ENCODE measurements at regions not wholly inside any gene's neighbourhood (a gene's known extent, or its start where the extent isn't known, plus 50 kb on each side); places are given as distances from the start of the nearest gene placed in this dataset.

- no peak for TF ChIP-seq BHLHE40 (IDR thresholded peaks at IDR 0.05; ENCODE audit: low read depth, low read length)
Observed at GRCh38 chr3:46080124-46080968, 53.1 kb upstream of the XCR1 start (continued).

DNA sequence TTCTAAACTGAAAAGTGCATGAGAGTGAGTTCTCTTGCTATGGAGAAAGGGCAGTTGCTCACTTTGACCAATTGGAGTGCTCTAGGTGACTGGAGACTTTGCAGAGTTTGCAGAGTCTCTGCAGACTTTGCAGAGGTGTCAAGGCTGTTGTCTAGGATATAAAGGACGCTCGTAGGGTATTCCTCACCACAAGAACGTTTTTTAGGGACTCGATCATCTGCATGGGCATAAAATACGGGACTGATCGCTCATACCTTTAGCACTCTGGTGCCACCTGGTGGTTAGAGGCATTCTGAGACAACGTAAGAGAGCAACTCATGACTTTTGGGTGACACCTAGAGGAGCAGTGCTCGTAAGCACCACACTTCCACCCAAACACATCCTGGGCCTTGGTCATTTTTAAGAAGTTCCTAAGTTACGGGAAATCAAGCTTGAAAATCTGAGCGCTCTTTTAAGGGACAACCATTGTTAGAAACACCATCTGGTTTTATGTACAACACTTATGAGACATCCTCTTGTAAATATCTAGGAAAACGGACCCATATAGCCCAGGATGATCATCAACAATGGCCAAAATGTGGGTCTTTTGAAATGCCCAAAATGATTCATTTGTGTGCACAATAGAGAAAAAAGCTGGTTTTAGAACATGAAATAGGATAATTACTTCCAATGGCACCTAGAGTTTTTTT lies 51.6 kb upstream of the XCR1 start:
- Histone ChIP-seq H3K9ac (ENCODE audit: low read depth, low read length) (no peak overlapping the region), H3K4ac (ENCODE audit: low read depth, low read length) (no peak overlapping the region), H3K79me1 (ENCODE audit: low read depth in 1 of 2, low read length in 2 of 2) (no peaks in the 10 kb centered on the region), H3K56ac (ENCODE audit: extremely low read depth, insufficient read depth, low read length) (no peak overlapping the region), H3K4me2 (ENCODE audit: low read depth, low read length) (peak overlapping the region; percentile 80), H3K18ac (ENCODE audit: low read depth, low read length) (no peak overlapping the region), H3K27me3 (ENCODE audit: control insufficient read depth, insufficient read depth, low read length) (peaks cover 9% of the 10 kb centered on the region), H3K27ac (ENCODE audit: insufficient read depth, low read length) (no peak overlapping the region), H4K5ac (ENCODE audit: low read depth, low read length) (no peak overlapping the region), H4K91ac (ENCODE audit: insufficient read depth, low read depth, low read length) (no peak overlapping the region), H2BK20ac (ENCODE audit: low read depth, low read length) (no peak overlapping the region), H2AFZ (replicated peaks; ENCODE audit: low read length, poor library complexity) (peak overlapping the region; percentile 71), H2BK5ac (ENCODE audit: low read depth, low read length, poor library complexity, severe bottlenecking) (no peak overlapping the region), H3K23ac (ENCODE audit: low read depth, low read length) (no peak overlapping the region), H2BK15ac (ENCODE audit: low read depth, low read length) (no peak overlapping the region), H3K14ac (replicated peaks; ENCODE audit: low read depth, low read length) (no peak overlapping the region), H3K4me3 (ENCODE audit: insufficient read depth, low read depth, low read length) (no peak overlapping the region), H3K9me1 (ENCODE audit: insufficient read depth, low read length) (no peaks in the 10 kb centered on the region), H2AK5ac (ENCODE audit: low read depth, low read length) (no peak overlapping the region), H2AK9ac (replicated peaks; ENCODE audit: low read depth, low read length, poor library complexity) (no peak overlapping the region), H3K36me3 (ENCODE audit: control insufficient read depth, insufficient read depth, low read length) (no peaks in the 10 kb centered on the region), H2BK120ac (ENCODE audit: low read depth, low read length) (no peak overlapping the region), H4K8ac (ENCODE audit: low read depth in 2 of 2, low read length in 2 of 2) (no peak overlapping the region), H4K20me1 (ENCODE audit: insufficient read depth, low read length) (no peaks in the 10 kb centered on the region), H3K4me1 (ENCODE audit: control insufficient read depth, insufficient read depth, low read length) (no peaks in the 10 kb centered on the region), H3K9me3 (ENCODE audit: control insufficient read depth, insufficient read depth, low read length) (no peaks in the 10 kb centered on the region)
- no CpG with 5 or more reads among the region's 11 CpGs for WGBS, 2 experiments (ENCODE audit: extremely low coverage in 2 of 2, insufficient read length in 1 of 2)
- DNase-seq (peak; percentile 93), ATAC-seq (ENCODE audit: low read depth) (peak; percentile 97)
- ChIA-PET CTCF (interaction anchor here (0.6 to 6.8 kb wide), 21 partner anchors 10 to 410 kb away, joined by 3 to 84 read pairs (median 4); partner anchors contain the start of genes CCR1 and CXCR6), POLR2A (ENCODE audit: unreplicated experiment) (no interaction called here)
- dilution Hi-C loops (cut with HindIII; ENCODE audit: low sequenced_read_pairs, unreplicated experiment): no loop called here
- intact Hi-C loops (cut with micrococcal nuclease): loop anchor here (1.0 to 5.0 kb wide), 5 partner anchors 141 to 568 kb away; partner anchors contain the start of gene LZTFL1
- in situ Hi-C loops (cut with MboI; ENCODE audit: low sequenced_read_pairs): loop anchor here (5.0 to 25.0 kb wide), 4 partner anchors 137 to 1042 kb away; partner anchors contain the start of genes CLEC3B and CXCR6
- no TSS peak for BruUV-seq (replicated peaks)
- TF ChIP-seq BHLHE40 (IDR thresholded peaks at IDR 0.05; ENCODE audit: low read depth, low read length): no peak
- TF ChIP-seq POLR2A (IDR thresholded peaks at IDR 0.05; ENCODE audit: low read depth, low read length): peak; percentile 57; the same call in 1 of the 2 replicates
- peak; percentile 100 for TF ChIP-seq SMC3 (IDR thresholded peaks at IDR 0.05; ENCODE audit: low read depth, low read length)
- TF ChIP-seq RFX5 (IDR thresholded peaks at IDR 0.05; ENCODE audit: low read depth, low read length): no peak
- TF ChIP-seq USF2 (IDR thresholded peaks at IDR 0.05; ENCODE audit: low read depth, low read length): no peak
- TF ChIP-seq CEBPB (IDR thresholded peaks at IDR 0.05; ENCODE audit: low read depth, low read length): no peak
- TF ChIP-seq ELK1 (IDR thresholded peaks at IDR 0.05; ENCODE audit: borderline replicate concordance, low read depth, low read length): no peak
- TF ChIP-seq RAD21 (IDR thresholded peaks at IDR 0.05; ENCODE audit: low read length): peak; percentile 100
- TF ChIP-seq FOS (IDR thresholded peaks at IDR 0.05; ENCODE audit: low read depth, low read length): no peak
- TF ChIP-seq MXI1 (IDR thresholded peaks at IDR 0.05; ENCODE audit: borderline replicate concordance, low read depth, low read length): no peak
- no peak for TF ChIP-seq MAFK (IDR thresholded peaks at IDR 0.05; ENCODE audit: low read depth, low read length)
- no peak for TF ChIP-seq NFE2L2 (IDR thresholded peaks at IDR 0.05; ENCODE audit: low read depth, low read length)
- no peak for TF ChIP-seq RCOR1 (IDR thresholded peaks at IDR 0.05; ENCODE audit: insufficient replicate concordance, low read length)
- no peak for TF ChIP-seq CHD1 (IDR thresholded peaks at IDR 0.05; ENCODE audit: low read depth, low read length)

Measured in IMR-90 (cell line).